GM23338 (cell line): ENCODE measurements at regions not wholly inside any gene's neighbourhood (a gene's known extent, or its start where the extent isn't known, plus 50 kb on each side); places are given as distances from the start of the nearest gene placed in this dataset.

Source experiments
- CREB1 ChIP-seq: fragments of 250-450 bp; sonication (Bioruptor Pico); IDR thresholded peaks from 2 replicates; pipeline ENCODE4 v1.5.0; 2020; ENCODE audit warnings: low read depth, mild to moderate bottlenecking, moderate library complexity
- CTCF ChIP-seq, 2 experiments: fragments of 200-600 bp in 1 of 2; sonication (generic) in 1 of 2; conservative IDR thresholded peaks; 2 replicates each; pipeline versions ENCODE4 v1.5.1 to v1.6.1; 2016 to 2017; ENCODE audit warnings: antibody characterized with exemption in 2 of 2, low read depth in 2 of 2, mild to moderate bottlenecking in 2 of 2, moderate library complexity in 1 of 2
- ETS1 ChIP-seq: IDR thresholded peaks from 2 replicates; pipeline ENCODE4 v1.6.1; 2016; ENCODE audit warnings: antibody characterized with exemption
- EZH2 ChIP-seq: fragments of 200-600 bp; sonication (generic); IDR thresholded peaks from one replicate; pipeline ENCODE4 v1.8.0; 2017; ENCODE audit warnings: antibody characterized with exemption, mild to moderate bottlenecking, low read depth; ENCODE audit not compliant: unreplicated experiment
- EZH2phosphoT487 ChIP-seq: fragments of 200-600 bp; sonication (generic); IDR thresholded peaks from one replicate; pipeline ENCODE4 v1.8.1; 2018; ENCODE audit warnings: antibody characterized with exemption; ENCODE audit not compliant: unreplicated experiment
- JUNB ChIP-seq: IDR thresholded peaks from one replicate; pipeline ENCODE4 v1.6.1; 2016; ENCODE audit warnings: antibody characterized with exemption; ENCODE audit not compliant: unreplicated experiment
- POLR2AphosphoS5 ChIP-seq: IDR thresholded peaks from 2 replicates; pipeline ENCODE4 v1.6.1; 2016; ENCODE audit warnings: antibody characterized with exemption, low read depth
- ZNF114 ChIP-seq: fragments of 250-450 bp; sonication (Bioruptor Pico); IDR thresholded peaks from 2 replicates; pipeline ENCODE4 v1.5.0; 2020; ENCODE audit warnings: mild to moderate bottlenecking, moderate library complexity
- TF ChIP-seq, protein P1 (sequence below): IDR thresholded peaks from one replicate; pipeline ENCODE4 v1.6.1; 2018; ENCODE audit warnings: antibody characterized with exemption; ENCODE audit not compliant: unreplicated experiment
- TF ChIP-seq, protein P2 (sequence below): fragments of 250-450 bp; sonication (Bioruptor Pico); IDR thresholded peaks from 2 replicates; pipeline ENCODE4 v1.5.0; 2020; ENCODE audit warnings: mild to moderate bottlenecking, moderate library complexity

DNA sequence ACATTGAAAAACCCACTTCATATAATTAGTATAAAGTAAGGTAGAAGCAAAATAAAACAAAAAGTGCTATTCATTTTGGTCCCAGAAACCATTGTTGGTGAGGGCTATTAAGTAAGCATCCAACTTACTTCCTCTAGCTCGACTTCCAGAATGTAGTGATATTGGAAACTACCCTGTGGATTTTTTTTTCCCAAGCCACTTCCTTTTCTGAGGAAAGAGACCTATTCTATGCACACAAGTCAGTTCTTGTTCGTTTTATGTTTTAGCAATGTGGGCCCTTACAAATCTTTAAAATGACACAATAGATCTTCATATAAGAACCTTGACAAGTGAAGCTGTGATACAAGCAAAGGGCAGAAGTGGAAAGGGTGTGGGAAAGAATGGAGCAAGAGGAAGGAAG lies 402.0 kb upstream of the TBL1XR1 start:
- TF ChIP-seq CTCF (conservative IDR thresholded peaks at IDR 0.05; ENCODE audit: low read depth in 2 of 2): no peak
- no peak for TF ChIP-seq POLR2AphosphoS5
- no peak for TF ChIP-seq EZH2
- no peak for TF ChIP-seq CREB1 (CRISPR knock-in tag)
- TF ChIP-seq EZH2phosphoT487: no peak
- TF ChIP-seq, protein P1, sequence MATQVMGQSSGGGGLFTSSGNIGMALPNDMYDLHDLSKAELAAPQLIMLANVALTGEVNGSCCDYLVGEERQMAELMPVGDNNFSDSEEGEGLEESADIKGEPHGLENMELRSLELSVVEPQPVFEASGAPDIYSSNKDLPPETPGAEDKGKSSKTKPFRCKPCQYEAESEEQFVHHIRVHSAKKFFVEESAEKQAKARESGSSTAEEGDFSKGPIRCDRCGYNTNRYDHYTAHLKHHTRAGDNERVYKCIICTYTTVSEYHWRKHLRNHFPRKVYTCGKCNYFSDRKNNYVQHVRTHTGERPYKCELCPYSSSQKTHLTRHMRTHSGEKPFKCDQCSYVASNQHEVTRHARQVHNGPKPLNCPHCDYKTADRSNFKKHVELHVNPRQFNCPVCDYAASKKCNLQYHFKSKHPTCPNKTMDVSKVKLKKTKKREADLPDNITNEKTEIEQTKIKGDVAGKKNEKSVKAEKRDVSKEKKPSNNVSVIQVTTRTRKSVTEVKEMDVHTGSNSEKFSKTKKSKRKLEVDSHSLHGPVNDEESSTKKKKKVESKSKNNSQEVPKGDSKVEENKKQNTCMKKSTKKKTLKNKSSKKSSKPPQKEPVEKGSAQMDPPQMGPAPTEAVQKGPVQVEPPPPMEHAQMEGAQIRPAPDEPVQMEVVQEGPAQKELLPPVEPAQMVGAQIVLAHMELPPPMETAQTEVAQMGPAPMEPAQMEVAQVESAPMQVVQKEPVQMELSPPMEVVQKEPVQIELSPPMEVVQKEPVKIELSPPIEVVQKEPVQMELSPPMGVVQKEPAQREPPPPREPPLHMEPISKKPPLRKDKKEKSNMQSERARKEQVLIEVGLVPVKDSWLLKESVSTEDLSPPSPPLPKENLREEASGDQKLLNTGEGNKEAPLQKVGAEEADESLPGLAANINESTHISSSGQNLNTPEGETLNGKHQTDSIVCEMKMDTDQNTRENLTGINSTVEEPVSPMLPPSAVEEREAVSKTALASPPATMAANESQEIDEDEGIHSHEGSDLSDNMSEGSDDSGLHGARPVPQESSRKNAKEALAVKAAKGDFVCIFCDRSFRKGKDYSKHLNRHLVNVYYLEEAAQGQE: no peak
- no peak for TF ChIP-seq ETS1
- TF ChIP-seq JUNB: no peak
- no peak for TF ChIP-seq ZNF114 (CRISPR knock-in tag)
- TF ChIP-seq, protein P2, sequence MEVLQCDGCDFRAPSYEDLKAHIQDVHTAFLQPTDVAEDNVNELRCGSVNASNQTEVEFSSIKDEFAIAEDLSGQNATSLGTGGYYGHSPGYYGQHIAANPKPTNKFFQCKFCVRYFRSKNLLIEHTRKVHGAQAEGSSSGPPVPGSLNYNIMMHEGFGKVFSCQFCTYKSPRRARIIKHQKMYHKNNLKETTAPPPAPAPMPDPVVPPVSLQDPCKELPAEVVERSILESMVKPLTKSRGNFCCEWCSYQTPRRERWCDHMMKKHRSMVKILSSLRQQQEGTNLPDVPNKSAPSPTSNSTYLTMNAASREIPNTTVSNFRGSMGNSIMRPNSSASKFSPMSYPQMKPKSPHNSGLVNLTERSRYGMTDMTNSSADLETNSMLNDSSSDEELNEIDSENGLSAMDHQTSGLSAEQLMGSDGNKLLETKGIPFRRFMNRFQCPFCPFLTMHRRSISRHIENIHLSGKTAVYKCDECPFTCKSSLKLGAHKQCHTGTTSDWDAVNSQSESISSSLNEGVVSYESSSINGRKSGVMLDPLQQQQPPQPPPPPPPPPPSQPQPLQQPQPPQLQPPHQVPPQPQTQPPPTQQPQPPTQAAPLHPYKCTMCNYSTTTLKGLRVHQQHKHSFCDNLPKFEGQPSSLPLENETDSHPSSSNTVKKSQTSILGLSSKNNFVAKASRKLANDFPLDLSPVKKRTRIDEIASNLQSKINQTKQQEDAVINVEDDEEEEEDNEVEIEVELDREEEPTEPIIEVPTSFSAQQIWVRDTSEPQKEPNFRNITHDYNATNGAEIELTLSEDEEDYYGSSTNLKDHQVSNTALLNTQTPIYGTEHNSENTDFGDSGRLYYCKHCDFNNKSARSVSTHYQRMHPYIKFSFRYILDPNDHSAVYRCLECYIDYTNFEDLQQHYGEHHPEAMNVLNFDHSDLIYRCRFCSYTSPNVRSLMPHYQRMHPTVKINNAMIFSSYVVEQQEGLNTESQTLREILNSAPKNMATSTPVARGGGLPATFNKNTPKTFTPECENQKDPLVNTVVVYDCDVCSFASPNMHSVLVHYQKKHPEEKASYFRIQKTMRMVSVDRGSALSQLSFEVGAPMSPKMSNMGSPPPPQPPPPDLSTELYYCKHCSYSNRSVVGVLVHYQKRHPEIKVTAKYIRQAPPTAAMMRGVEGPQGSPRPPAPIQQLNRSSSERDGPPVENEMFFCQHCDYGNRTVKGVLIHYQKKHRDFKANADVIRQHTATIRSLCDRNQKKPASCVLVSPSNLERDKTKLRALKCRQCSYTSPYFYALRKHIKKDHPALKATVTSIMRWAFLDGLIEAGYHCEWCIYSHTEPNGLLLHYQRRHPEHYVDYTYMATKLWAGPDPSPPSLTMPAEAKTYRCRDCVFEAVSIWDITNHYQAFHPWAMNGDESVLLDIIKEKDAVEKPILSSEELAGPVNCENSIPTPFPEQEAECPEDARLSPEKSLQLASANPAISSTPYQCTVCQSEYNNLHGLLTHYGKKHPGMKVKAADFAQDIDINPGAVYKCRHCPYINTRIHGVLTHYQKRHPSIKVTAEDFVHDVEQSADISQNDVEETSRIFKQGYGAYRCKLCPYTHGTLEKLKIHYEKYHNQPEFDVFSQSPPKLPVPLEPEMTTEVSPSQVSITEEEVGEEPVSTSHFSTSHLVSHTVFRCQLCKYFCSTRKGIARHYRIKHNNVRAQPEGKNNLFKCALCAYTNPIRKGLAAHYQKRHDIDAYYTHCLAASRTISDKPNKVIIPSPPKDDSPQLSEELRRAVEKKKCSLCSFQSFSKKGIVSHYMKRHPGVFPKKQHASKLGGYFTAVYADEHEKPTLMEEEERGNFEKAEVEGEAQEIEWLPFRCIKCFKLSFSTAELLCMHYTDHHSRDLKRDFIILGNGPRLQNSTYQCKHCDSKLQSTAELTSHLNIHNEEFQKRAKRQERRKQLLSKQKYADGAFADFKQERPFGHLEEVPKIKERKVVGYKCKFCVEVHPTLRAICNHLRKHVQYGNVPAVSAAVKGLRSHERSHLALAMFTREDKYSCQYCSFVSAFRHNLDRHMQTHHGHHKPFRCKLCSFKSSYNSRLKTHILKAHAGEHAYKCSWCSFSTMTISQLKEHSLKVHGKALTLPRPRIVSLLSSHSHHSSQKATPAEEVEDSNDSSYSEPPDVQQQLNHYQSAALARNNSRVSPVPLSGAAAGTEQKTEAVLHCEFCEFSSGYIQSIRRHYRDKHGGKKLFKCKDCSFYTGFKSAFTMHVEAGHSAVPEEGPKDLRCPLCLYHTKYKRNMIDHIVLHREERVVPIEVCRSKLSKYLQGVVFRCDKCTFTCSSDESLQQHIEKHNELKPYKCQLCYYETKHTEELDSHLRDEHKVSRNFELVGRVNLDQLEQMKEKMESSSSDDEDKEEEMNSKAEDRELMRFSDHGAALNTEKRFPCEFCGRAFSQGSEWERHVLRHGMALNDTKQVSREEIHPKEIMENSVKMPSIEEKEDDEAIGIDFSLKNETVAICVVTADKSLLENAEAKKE (CRISPR knock-in tag): no peak
